NCI-H187 (cell line): ENCODE measurements at regions not wholly inside any gene's neighbourhood (a gene's known extent, or its start where the extent isn't known, plus 50 kb on each side); places are given as distances from the start of the nearest gene placed in this dataset.
"Not testable (repeated sequence)": the region's sequence is repeated elsewhere in the genome, so short reads cannot be mapped to it uniquely, and the experiment has no call there.

Source experiments
- DNase-seq, 2 experiments: peaks; one replicate each; lab custom pipeline; 2025; lab: John Stamatoyannopoulos, UW

GRCh38 chr1:14396100-14396499, 202.4 kb upstream of the KAZN start:
- DNase-seq: no peak

- no peak for DNase-seq
These were observed 194.4 kb upstream of the KAZN start for GRCh38 chr1:14403961-14404645.

- DNase-seq: no peak
These were observed 193.6 kb upstream of the KAZN start for GRCh38 chr1:14404862-14405301.

- DNase-seq: no peak
These were observed 186.2 kb upstream of the KAZN start for GRCh38 chr1:14412235-14412634.

GRCh38 chr1:14413819-14414490, 184.5 kb upstream of the KAZN start:
- no peak for DNase-seq

GRCh38 chr1:14415396-14415795, 183.1 kb upstream of the KAZN start:
- DNase-seq: no peak

DNA sequence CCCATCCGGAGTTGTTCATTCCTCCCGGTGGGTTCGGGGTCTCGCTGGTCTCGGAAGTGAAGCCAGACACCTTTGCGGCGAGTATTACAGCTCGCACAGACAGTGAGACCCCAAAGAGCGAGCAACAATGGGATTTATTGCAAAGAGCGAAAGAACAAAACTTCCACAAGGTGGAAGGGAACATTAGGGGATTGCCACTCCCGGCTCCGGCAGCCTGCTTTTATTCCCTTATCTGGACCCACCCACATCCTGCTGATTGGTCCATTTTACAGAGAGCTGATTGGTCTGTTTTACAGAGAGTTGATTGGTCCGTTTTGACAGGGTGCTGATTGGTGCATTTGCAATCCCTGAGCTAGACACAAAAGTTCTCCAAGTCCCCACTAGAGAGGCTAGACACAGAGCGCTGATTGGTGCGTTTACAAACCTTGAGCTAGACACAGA, 178.7 kb upstream of the KAZN start:
- DNase-seq: not testable (repeated sequence)

GRCh38 chr1:14420686-14421085, 177.8 kb upstream of the KAZN start:
- DNase-seq: no peak

DNA sequence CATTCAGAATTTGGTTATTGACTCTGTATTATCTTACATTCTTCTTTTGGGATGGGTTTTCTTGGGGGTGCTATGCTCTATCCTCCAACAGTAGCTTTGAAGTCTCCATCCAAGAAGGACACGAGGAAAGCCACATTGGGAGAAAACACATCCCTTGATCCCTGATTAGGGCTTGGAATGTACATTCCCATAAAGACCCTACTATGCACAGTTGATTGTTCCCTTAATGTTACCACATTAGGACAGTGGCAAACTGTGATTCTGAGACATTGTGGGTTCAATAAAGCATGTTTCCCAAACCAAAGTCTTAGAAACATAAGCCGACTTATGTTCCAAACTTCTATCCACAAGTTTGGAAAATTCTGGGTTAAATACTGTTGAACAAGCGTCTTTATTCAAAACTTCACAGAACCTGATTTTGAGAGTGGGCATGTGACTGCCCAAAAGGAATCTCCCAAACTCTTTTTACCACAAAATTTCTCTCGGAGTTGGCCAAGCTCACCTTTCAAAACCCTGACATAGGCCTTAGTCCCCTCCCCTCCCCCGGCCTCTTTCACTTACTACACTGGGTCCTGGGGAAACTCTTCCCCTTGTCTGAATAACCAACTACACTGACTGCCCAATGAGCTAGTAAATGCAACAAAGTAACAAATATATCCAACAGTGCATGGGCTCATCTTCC, 177.0 kb upstream of the KAZN start:
- no peak for DNase-seq

- DNase-seq: no peak
These were observed 176.4 kb upstream of the KAZN start for GRCh38 chr1:14421977-14422609.

GRCh38 chr1:14424325-14425002, 174.0 kb upstream of the KAZN start:
- DNase-seq: no peak

DNA sequence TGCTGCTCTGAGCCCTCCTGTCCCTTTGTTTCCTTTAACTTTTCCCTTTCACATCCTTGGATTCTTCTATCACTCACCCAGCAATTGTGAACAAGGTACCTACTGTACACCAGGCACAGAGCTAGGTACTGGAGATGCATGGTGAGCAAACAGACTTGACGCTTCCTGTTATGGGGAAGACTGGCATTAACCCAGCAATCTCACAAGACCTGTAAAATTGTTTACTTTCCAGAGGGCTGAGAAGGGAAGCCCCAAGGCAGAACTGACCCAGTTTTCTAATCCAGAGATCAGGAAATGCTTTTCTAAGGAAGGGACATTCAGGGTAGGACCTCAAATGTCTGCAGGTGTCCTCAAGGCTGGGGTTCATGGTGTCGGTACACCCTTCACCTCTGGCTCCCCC, 171.6 kb upstream of the KAZN start:
- DNase-seq: no peak

- DNase-seq: no peak
These were observed 168.9 kb upstream of the KAZN start for GRCh38 chr1:14429577-14429976.

- DNase-seq: not testable (repeated sequence)
These were observed 165.8 kb upstream of the KAZN start for GRCh38 chr1:14432728-14433127.

DNA sequence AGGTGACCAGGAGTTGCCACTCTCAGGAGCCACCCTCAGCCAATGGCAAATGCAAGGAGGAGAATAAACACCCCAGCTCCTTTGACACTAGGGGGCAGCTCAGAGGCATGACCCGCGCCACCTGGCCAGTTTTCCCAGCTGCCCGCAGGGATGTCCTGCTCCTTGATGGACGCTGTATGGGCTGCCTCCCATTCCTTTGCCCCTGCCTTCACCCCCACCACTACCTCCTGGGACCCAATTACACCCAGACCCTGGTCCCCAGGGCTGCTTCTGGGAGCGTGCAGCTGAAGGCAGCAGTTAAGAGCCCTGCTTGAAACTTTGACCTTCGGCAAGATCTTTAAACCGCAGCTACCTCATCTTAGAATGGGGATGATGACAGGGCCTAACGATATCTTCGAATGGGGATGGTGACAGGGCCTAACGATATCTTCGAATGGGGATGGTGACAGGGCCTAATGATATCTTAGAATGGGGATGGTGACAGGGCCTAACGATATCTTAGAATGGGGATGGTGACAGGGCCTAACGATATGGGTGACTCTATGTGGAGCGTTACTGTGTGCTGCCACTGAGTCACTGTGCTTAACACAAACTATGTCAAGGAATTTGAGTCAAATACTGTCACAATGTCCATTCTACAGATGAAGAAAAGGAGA, 163.0 kb upstream of the KAZN start:
- DNase-seq: no peak

GRCh38 chr1:14437417-14437918, 161.0 kb upstream of the KAZN start:
- DNase-seq: no peak

DNA sequence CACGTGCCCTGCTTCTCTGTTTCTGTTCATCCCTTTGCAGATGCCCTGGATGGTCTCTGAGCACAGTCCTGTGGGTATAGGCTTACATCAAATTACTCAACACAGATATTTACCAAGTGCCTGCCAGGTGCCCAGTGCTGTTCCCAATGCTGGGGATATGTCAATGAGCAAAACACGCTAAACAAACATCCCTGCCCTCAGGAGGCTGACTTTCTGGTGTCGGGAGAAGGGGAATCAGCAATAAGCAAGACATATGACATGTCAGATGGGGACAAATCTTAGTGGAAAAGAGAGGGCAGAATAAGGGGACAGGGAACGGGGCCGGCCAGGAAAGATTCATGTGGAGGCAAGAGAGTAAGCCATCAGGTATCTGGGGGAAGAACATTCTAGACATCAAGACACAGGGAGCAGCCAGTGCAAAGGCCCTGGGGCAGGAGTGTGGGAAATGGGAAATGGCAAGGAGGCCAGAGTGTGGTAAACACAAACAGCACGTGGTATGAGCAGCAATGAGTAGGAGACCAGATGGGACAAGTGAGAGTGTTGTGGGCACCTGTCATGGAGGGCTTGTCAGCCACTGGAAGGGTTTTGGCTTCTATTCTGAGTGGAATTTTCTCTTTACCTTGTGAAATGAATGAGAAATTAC, 160.2 kb upstream of the KAZN start:
- DNase-seq: no peak

GRCh38 chr1:14439015-14439414, 159.5 kb upstream of the KAZN start:
- DNase-seq: no peak

- no peak for DNase-seq
These were observed 158.3 kb upstream of the KAZN start for GRCh38 chr1:14440166-14440565.

DNA sequence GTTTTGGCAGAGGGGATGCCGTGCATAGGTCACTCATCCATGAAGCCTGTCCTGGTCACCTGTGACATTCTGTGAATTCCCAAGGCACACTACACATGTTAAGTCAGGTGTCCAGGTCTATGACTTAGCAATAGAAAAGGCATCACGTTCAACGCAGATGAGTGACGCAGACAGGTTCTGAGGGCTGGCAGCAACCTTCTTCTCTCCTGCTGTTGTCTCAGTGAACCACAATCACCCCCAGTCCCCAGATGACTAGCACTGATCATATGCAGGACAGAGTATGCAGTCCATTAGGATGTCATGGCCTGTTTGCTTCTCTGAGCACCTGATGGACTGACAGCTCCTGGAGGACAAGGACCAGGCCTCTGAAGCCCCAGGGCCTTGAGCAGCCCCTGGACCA, 157.8 kb upstream of the KAZN start:
- DNase-seq: no peak

DNA sequence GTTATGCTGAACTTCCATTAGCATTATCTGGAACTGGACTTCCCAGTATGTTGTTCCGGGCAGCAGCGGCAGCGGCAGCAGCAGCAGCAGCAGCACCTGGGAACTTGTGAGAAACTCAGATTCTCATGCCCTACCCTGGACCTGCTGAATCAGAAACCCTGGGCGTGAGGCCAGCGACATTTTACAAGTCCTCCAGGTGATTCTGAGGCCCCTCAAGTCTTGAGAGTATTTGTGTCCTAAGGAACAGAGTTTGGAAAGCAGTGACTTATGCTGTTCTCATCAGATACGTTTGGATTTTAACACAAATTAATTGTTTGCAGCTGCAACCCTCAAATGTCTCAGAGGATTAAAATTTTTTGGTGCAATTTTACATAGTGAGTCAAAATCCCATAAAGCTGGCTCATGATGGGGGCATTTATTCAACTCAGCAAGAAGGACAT, 157.2 kb upstream of the KAZN start:
- no peak for DNase-seq
